AG09319 (cell line): ENCODE measurements at regions not wholly inside any gene's neighbourhood (a gene's known extent, or its start where the extent isn't known, plus 50 kb on each side); places are given as distances from the start of the nearest gene placed in this dataset.

ENCODE experiments used
- DNase-seq: peaks from one replicate; pipeline ENCODE4 v3.0.0-alpha.2; 2010; ENCODE audit warnings: low read depth; ENCODE audit errors: extremely low read depth
- TF ChIP-seq, protein P1 (sequence below): IDR thresholded peaks from 2 replicates; pipeline ENCODE4 v1.5.1; 2011; ENCODE audit warnings: low read depth, mild to moderate bottlenecking, inconsistent platforms, low read length, moderate library complexity

GRCh38 chr5:162382839-162383238 is 315.3 kb downstream of the GABRG2 start:
- TF ChIP-seq, protein P1, sequence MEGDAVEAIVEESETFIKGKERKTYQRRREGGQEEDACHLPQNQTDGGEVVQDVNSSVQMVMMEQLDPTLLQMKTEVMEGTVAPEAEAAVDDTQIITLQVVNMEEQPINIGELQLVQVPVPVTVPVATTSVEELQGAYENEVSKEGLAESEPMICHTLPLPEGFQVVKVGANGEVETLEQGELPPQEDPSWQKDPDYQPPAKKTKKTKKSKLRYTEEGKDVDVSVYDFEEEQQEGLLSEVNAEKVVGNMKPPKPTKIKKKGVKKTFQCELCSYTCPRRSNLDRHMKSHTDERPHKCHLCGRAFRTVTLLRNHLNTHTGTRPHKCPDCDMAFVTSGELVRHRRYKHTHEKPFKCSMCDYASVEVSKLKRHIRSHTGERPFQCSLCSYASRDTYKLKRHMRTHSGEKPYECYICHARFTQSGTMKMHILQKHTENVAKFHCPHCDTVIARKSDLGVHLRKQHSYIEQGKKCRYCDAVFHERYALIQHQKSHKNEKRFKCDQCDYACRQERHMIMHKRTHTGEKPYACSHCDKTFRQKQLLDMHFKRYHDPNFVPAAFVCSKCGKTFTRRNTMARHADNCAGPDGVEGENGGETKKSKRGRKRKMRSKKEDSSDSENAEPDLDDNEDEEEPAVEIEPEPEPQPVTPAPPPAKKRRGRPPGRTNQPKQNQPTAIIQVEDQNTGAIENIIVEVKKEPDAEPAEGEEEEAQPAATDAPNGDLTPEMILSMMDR, result no peak
- no peak for DNase-seq

- no peak for DNase-seq
- TF ChIP-seq, protein P1, result no peak
Measured at GRCh38 chr5:162384225-162384624, 316.7 kb downstream of the GABRG2 start.

- no peak for DNase-seq
- TF ChIP-seq, protein P1, result no peak
Measured at GRCh38 chr5:162391833-162392232, 324.3 kb downstream of the GABRG2 start.

- TF ChIP-seq, protein P1, result no peak
- DNase-seq, result no peak
Measured at GRCh38 chr5:162392336-162392735, 324.8 kb downstream of the GABRG2 start.

DNA sequence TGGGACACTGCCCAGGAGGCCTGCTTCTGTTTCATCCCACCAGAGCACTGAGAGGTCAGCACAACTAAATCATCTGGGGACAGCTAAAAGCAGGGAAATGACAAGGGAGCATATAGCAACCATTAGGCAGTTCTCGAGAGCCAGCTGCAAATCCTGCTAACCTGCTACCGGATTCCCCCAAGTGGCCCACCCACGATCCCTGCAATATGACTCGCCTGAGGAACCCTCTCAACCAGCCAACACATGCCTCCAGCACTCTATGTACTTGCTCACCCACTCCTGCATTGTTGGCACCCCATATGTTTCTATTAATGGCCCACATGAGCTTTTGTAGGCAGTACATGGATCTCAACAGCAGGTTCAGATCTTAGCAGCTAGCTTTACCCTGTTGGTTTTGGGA is 326.0 kb downstream of the GABRG2 start:
- TF ChIP-seq, protein P1, result no peak
- DNase-seq, result no peak

DNA sequence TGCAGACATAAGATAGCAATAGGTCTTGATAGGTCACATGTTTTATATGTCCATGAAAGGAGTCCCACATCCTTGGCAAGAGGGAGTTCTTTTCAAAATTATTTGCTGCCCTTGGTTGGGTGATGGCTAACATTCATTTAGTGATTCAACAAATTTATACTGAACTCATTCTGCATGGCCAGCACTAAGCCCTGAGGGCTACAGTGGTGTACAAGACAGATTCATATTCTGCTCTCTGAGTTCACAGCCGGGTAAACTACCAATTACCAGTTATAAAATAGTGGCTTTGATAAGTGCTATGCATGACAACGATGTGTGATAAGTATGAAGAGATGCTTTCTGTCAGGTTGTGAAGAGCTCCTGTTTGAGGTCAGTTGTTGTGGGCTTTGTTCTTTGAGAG is 340.0 kb downstream of the GABRG2 start:
- TF ChIP-seq, protein P1, result no peak
- DNase-seq, result no peak

DNA sequence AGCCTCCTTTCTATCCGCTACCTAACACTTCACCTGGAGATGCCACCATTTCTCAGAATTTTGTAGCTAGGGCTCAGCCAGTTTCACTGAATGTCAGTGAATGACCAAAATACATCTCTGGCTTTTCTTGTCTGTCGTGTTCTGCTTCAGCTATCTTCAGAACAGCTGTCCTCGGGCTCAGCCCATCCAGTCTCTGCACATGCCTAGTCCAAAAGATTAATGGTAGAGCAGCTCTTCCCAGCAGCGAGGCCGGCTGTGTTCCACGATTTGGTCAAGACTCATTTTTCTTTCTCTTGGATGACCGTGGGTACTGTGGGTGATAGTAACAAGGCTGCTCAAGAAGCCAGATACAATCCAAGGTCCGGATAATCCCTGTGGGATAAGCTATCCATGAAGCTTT is 342.8 kb downstream of the GABRG2 start:
- TF ChIP-seq, protein P1, result no peak

More for the DNA sequence above, 342.8 kb downstream of the GABRG2 start:
- no peak for DNase-seq
